NCI-H2227 treated with DMSO at 0.1 percent for 48 hours (cell line): ENCODE measurements at regions not wholly inside any gene's neighbourhood (a gene's known extent, or its start where the extent isn't known, plus 50 kb on each side); places are given as distances from the start of the nearest gene placed in this dataset.
"Not testable (repeated sequence)": the region's sequence is repeated elsewhere in the genome, so short reads cannot be mapped to it uniquely, and the experiment has no call there.

Experiments used
- DNase-seq: peaks from one replicate; lab custom pipeline; 2025; lab: John Stamatoyannopoulos, UW

DNA sequence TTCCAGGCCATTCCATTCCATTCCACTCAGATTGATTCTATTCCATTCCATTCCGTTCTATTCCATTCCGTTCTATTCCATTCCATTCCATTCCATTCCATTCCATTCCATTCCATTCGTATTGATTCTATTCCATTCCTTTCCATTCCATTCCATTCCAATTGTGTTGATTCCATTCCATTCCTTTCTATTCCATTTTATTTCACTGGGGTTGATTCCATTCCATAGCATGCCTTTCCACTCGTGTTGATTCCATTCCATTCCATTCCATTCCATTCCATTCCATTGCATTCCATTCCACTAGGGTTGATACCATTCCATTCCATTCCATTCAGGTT, 1142.3 kb downstream of the RPIA start:
- DNase-seq: no peak

DNA sequence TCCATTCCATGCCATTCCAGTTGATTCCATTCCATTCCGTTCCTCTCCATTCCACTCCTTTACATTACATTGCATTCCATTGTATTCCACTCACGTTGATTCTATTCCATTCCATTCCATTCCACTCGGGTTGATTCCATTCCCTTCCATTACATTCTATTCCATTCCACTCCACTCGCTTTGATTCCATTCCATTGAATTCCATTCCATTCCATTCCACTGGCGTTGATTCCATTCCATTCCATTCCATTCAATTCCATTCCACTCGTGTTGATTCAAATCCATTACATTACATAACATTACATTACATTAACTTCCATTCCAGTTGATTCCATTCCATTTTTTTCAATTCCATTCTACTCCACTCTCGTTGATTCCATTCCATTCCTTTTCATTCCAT, 1142.8 kb downstream of the RPIA start:
- no peak for DNase-seq

- not testable (repeated sequence) for DNase-seq
These were observed 1144.9 kb downstream of the RPIA start for GRCh38 chr2:89836326-89836725.

DNA sequence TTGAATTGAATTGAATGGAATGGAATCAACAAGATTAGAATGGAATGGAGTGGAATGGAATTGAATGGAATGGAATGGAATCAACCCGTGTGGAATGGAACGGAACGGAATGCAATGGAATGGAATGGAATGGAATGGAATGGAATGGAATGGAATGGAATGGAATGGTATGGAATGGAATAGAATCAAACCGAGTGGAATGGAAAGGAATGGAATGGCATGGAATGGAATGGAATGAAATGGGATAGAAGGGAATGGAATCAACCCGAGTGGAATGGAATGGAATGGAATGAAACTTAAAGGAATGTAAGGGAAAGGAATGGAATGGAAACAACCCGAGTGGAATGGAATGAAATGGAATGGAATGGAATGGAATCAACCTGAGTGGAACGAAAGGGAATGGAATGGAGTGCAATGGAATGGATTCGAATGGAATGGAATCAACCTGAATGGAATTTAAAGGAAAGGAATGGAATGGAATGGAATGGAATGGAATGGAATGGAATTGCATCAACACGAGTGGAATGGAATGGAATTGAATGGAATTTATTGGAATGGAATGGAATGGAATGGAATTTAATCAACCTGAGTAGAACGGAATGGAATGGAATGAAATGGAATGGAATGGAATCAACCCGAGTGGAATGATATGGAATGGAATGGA, 1146.6 kb downstream of the RPIA start:
- no peak for DNase-seq

- DNase-seq: not testable (repeated sequence)
These were observed 1148.7 kb downstream of the RPIA start for GRCh38 chr2:89840175-89840574.

GRCh38 chr2:89840781-89841475, 1149.5 kb downstream of the RPIA start:
- not testable (repeated sequence) for DNase-seq

DNA sequence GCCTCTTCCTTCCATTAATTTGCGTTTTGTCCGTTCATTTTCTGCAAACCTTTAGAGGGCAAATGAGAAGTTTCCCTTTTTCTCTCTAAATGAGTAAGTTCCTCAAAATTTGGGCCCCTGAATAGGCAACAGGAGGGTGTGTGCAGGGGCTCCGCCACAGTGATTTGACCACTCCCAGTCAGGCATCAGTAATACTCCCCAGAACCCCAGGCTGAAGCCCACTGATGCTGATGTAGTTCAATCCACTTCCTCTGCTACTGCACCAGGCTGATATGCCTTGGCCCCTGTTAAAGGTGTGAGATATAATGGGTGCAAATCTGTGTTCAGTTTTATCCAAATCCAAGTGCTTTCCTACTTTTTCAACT, 1150.0 kb downstream of the RPIA start:
- no peak for DNase-seq

DNA sequence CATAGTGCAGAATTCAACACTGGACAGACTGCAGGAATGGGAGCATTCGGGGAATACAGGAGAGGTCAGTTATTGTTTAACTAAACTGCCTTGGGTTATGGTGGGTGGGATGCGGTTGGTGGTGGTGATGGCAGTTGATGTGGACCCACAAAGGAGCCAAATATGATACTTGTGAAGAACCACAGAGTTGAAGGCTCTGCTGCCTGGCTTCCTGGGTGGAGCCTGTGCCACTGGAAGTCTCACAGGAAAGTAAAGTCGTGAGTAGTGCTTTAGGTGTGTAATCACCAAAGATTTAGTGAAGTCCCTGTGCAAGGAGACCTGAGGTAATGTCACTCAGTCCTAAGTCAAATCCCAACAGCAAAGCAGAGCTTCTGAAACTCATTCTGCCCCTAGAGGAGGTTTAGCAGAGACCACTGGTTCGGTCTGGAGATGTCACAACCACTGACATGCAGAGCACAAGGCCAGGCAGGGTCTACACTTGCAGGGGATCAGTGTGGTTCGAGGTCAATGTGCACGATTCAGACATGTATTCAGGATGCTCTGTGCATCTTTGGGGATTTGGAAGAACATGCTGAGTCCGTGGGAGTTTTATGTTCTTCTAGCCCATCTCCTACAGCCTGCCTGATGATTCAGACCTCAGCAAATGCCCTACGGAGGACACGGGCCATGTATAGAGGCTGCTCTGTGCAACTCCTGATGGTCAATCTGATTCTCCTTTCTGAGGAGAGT, 1150.9 kb downstream of the RPIA start:
- DNase-seq: no peak

DNA sequence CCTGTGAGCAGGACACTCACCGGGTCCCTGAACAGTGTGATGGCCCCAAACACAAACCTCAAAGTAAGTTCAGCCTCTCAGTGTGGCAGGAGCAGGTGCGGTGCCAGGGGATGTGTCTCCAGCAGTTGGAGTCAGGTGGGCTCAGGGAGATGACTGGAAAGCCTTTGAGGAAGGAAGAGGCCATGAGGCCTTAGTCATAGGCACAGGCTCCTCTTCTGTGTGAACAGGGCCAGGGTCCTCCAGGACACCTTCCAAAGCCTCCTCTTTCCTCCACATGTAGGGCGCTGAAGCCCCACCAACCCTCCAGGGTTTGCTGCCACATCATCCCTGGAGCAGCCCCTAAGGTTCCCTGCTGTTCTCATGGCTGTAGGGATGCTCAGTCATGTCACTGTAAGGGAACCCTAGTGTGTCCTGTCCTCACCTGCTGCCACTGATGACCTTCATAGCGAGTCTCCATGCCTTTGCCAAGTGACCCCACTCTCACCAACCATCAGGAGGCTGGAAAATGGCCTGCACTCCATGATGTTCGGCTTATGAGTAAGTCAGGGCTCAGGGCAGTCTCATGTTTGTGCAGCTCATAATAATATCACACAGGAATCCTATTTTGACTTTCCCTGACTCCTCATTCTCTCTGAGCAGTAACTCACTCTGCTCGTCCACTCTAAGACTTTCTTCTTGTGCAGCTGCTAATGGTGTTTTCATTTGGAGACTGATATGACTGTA, 1152.9 kb downstream of the RPIA start:
- DNase-seq: no peak

GRCh38 chr2:89845532-89845931, 1154.1 kb downstream of the RPIA start:
- DNase-seq: no peak

DNA sequence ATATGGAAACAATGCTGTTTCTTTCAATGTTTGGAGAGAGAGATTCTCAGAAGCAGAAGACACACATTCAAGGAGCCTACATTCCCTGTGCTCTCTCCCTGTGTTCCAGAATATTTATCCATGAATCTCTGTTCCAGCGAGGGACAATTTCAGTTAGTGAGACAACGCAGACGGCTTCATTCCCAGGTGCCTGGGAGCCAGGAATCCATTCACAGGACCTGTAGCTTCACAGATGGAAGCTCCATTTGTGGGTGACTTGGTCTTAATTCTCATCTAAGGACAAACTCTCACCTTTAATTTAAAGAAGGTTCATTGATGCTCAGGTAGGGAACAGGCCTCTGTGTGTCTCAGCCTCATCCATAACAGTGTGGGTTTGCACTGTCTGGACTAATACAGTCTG, 1156.6 kb downstream of the RPIA start:
- no peak for DNase-seq

- no peak for DNase-seq
These were observed 1157.4 kb downstream of the RPIA start for GRCh38 chr2:89848763-89849368.

DNA sequence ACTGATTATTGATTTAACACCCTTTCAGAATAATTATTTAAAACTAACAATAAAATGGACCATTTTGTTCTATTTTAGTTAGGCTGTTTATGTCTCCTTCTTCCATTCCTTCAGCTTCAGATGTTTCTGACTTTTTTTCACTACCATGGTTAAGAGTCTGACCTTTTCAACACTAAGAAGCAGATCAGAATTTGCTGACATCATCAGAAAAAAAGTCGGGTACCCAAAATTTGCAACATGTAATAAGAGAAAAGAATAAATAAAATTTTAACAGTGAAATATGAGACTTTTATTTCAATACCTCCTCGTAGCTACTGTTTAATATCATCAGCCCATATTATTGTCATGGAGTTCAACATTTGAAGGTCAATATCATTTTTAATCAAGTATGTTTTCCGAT, 1158.3 kb downstream of the RPIA start:
- DNase-seq: no peak

- DNase-seq: no peak
These were observed 1159.0 kb downstream of the RPIA start for GRCh38 chr2:89850481-89850880.

- DNase-seq: no peak
These were observed 1159.6 kb downstream of the RPIA start for GRCh38 chr2:89850881-89851582.

DNA sequence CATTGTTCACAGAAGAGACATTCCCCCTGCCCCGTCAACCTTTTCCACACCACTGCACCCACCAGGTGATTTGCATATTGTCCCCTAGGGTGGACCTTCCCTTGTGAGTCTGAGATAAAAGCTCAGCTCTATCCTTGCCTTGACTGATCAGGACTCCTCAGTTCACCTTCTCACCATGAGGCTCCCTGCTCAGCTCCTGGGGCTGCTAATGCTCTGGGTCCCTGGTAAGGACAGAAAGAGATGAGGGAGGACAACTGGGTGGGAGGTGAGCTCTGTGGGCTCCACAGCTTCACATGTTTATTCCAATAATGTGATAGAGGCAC, 1160.1 kb downstream of the RPIA start:
- DNase-seq: no peak

DNA sequence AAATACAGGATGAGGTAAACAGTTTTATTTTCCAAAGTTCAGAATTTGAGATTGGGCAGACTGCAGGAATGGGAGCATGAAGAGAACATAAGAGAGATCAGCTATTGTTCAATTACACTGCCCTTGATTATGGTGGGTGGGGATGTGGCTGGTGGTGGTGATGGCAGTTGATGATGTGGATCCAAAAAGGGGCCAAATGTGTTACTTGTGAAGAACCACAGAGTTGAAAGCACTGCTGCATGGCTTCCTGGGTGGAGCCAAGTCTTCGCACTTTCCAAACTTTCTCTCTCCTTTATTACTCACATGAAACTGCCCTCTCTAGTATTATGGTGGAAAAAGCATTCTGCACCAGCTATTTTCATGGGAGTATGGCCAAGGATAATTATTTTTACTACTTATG, 1162.0 kb downstream of the RPIA start:
- DNase-seq: not testable (repeated sequence)

GRCh38 chr2:89855752-89856151, 1164.3 kb downstream of the RPIA start:
- DNase-seq: not testable (repeated sequence)

DNA sequence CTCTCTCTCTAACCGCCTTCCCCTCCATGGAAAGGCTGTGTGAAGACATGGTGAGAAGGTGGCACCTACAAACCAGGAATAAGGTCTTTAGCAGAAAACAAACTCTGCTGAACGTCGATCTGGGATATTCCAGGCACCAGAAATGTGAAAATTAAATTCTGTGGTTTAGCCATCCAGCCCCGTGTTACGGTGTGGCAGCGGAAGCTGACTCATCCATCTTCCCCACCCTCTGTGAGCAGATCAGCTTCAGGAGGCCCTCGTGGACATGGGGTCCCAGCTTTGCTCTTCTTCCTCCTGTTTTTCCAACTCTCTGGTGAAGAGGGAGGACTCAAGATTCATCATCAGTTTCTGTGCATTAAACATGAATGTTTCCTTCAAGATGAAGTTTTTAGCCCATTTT, 1164.8 kb downstream of the RPIA start:
- not testable (repeated sequence) for DNase-seq

DNA sequence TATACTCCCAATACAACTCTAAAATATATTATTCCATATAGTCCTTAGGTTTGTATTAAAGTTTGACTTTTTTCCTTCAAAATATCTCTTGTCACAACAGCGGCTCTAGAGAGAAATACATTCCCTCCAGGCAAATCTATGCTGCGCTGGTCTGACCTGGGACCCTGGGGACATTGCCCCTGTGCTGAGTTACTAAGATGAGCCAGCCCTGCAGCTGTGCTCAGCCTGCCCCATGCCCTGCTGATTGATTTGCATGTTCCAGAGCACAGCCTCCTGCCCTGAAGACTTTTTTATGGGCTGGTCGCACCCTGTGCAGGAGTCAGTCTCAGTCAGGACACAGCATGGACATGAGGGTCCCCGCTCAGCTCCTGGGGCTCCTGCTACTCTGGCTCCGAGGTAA, 1170.7 kb downstream of the RPIA start:
- DNase-seq: not testable (repeated sequence)

- DNase-seq: not testable (repeated sequence)
These were observed 1171.7 kb downstream of the RPIA start for GRCh38 chr2:89863209-89863608.
